Keratinocyte (primary cell): ENCODE measurements at regions not wholly inside any gene's neighbourhood (a gene's known extent, or its start where the extent isn't known, plus 50 kb on each side); places are given as distances from the start of the nearest gene placed in this dataset.

Experiments used
- DNase-seq: peaks from one replicate; pipeline ENCODE4 v3.0.0-alpha.2; 2011; ENCODE audit warnings: low read depth, missing footprints, low spot score
- FAIRE-seq: peaks from 2 replicates; lab custom pipeline; 2011; peaks lifted over from hg19 to GRCh38; lab: Jason Lieb, UNC
- H2AFZ ChIP-seq: 2 replicates; pipeline ENCODE4 v1.6.0; 2012; ENCODE audit warnings: low read length, control low read depth, inconsistent platforms; ENCODE audit not compliant: control insufficient read depth
- H3K27ac ChIP-seq: 2 replicates; pipeline ENCODE4 v1.5.1; 2011; ENCODE audit warnings: low read length; ENCODE audit not compliant: control insufficient read depth, insufficient read depth
- H3K27me3 ChIP-seq: 3 replicates; pipeline ENCODE4 v1.6.0; 2011; ENCODE audit warnings: low read length; ENCODE audit not compliant: control insufficient read depth, insufficient read depth; ENCODE audit errors: extremely low read depth
- H3K36me3 ChIP-seq, 2 experiments: 2 replicates in 1 of 2; 3 replicates in 1 of 2; pipeline ENCODE4 v1.5.1; 2011; ENCODE audit warnings: low read length in 2 of 2, mild to moderate bottlenecking in 1 of 2; ENCODE audit not compliant: control insufficient read depth in 2 of 2, insufficient read depth in 2 of 2; ENCODE audit errors: extremely low read depth in 1 of 2
- H3K4me1 ChIP-seq: 3 replicates; pipeline ENCODE4 v1.5.1; 2011; ENCODE audit warnings: low read length; ENCODE audit not compliant: control insufficient read depth, insufficient read depth; ENCODE audit errors: extremely low read depth
- H3K4me2 ChIP-seq: 3 replicates; pipeline ENCODE4 v1.6.0; 2011; ENCODE audit warnings: low read depth, low read length; ENCODE audit not compliant: control insufficient read depth, insufficient read depth; ENCODE audit errors: extremely low read depth
- H3K4me3 ChIP-seq, 3 experiments: fragments of 200-600 bp in 1 of 3; sonication (generic) in 1 of 3; 2 replicates in 2 of 3; 3 replicates in 1 of 3; pipeline ENCODE4 v1.5.1; 2011 to 2016; ENCODE audit warnings: low read length in 3 of 3, mild to moderate bottlenecking in 3 of 3, control low read depth in 2 of 3, inconsistent platforms in 1 of 3, low read depth in 1 of 3, mixed read lengths in 1 of 3, mixed run types in 1 of 3, moderate library complexity in 1 of 3; ENCODE audit not compliant: control insufficient read depth in 2 of 3, insufficient read depth in 2 of 3; ENCODE audit errors: extremely low read depth in 1 of 3
- H3K79me2 ChIP-seq: 2 replicates; pipeline ENCODE4 v1.6.0; 2012; ENCODE audit warnings: low read length; ENCODE audit not compliant: control insufficient read depth, insufficient read depth
- H3K9ac ChIP-seq: 3 replicates; pipeline ENCODE4 v1.6.0; 2011; ENCODE audit warnings: low read length; ENCODE audit not compliant: control insufficient read depth, insufficient read depth; ENCODE audit errors: extremely low read depth
- H3K9me1 ChIP-seq: 3 replicates; pipeline ENCODE4 v1.6.0; 2011; ENCODE audit warnings: low read length; ENCODE audit not compliant: control insufficient read depth, insufficient read depth; ENCODE audit errors: extremely low read depth
- H3K9me3 ChIP-seq: 2 replicates; pipeline ENCODE4 v1.5.1; 2012; ENCODE audit warnings: low read depth, low read length; ENCODE audit not compliant: control insufficient read depth
- H4K20me1 ChIP-seq: 3 replicates; pipeline ENCODE4 v1.6.0; 2011; ENCODE audit warnings: low read length; ENCODE audit not compliant: control insufficient read depth, insufficient read depth; ENCODE audit errors: extremely low read depth
- EZH2 ChIP-seq: IDR thresholded peaks from one replicate; pipeline ENCODE4 v1.6.1; 2012; ENCODE audit warnings: inconsistent platforms, mild to moderate bottlenecking, low read length, moderate library complexity
- dilution Hi-C: fragments of 300-500 bp; cut with MboI; formaldehyde crosslinking; loops from one replicate; pipeline ENCODE4 v1.7.0; 2020; ENCODE audit warnings: low sequenced_read_pairs; ENCODE audit not compliant: extremely low pct_ligation_motif_present
- TF ChIP-seq, protein P1 (sequence below), 3 experiments: IDR thresholded peaks in 1 of 3; conservative IDR thresholded peaks in 1 of 3; optimal IDR thresholded peaks in 1 of 3; 2 replicates in 2 of 3; 3 replicates in 1 of 3; pipeline versions ENCODE3 to v1.5.1; 2011; ENCODE audit warnings: low read length in 3 of 3, mild to moderate bottlenecking in 3 of 3, moderate library complexity in 2 of 3, control low read depth in 1 of 3, inconsistent platforms in 1 of 3; ENCODE audit not compliant: insufficient read depth in 2 of 3; ENCODE audit errors: extremely low read depth in 1 of 3

DNA sequence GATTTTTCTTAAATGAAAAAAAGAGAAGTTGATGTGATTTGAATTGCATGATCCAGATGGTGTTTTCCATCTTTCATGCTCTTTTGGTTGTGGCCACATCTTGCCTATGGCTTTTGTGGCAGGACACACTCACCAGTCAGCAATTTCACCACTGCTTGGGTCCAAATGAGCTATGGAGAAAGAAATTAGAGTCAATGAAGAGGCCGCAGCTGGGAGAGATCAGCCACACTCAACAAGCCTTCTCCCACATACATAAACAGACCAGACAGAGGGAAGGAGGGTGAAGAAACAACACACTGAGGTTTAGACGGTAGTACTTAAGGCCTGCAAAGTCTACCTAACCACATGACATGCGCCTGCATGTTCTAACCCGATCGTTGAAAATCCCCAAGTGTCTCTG, 110.7 kb upstream of the CDIN1 start:
- Histone ChIP-seq H3K27me3 (no peaks in the 10 kb centered on the region), H3K27ac (peak overlapping the region; percentile 57), H3K9ac (no peak overlapping the region), H3K36me3 (no peaks in the 10 kb centered on the region), H2AFZ (peak overlapping the region; percentile 80), H3K4me2 (peak overlapping the region; percentile 69), H3K4me1 (peaks cover 16% of the 10 kb centered on the region), H3K4me3 (peak overlapping the region in 1 of 3 experiments; percentile 34), H3K79me2 (no peaks in the 10 kb centered on the region), H3K9me1 (no peaks in the 10 kb centered on the region), H4K20me1 (no peaks in the 10 kb centered on the region), H3K9me3 (no peaks in the 10 kb centered on the region)
- no peak for TF ChIP-seq EZH2
- TF ChIP-seq, protein P1, sequence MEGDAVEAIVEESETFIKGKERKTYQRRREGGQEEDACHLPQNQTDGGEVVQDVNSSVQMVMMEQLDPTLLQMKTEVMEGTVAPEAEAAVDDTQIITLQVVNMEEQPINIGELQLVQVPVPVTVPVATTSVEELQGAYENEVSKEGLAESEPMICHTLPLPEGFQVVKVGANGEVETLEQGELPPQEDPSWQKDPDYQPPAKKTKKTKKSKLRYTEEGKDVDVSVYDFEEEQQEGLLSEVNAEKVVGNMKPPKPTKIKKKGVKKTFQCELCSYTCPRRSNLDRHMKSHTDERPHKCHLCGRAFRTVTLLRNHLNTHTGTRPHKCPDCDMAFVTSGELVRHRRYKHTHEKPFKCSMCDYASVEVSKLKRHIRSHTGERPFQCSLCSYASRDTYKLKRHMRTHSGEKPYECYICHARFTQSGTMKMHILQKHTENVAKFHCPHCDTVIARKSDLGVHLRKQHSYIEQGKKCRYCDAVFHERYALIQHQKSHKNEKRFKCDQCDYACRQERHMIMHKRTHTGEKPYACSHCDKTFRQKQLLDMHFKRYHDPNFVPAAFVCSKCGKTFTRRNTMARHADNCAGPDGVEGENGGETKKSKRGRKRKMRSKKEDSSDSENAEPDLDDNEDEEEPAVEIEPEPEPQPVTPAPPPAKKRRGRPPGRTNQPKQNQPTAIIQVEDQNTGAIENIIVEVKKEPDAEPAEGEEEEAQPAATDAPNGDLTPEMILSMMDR (optimal IDR thresholded peaks at IDR 0.05 in 1 of 3, IDR thresholded peaks at IDR 0.05 in 1 of 3, conservative IDR thresholded peaks at IDR 0.05 in 1 of 3; ENCODE audit: extremely low read depth in 1 of 3, insufficient read depth in 2 of 3, low read length in 3 of 3), result no peak
- peak; percentile 91 for FAIRE-seq
- dilution Hi-C loops, result no loop called here
- DNase-seq, result peak; percentile 60

DNA sequence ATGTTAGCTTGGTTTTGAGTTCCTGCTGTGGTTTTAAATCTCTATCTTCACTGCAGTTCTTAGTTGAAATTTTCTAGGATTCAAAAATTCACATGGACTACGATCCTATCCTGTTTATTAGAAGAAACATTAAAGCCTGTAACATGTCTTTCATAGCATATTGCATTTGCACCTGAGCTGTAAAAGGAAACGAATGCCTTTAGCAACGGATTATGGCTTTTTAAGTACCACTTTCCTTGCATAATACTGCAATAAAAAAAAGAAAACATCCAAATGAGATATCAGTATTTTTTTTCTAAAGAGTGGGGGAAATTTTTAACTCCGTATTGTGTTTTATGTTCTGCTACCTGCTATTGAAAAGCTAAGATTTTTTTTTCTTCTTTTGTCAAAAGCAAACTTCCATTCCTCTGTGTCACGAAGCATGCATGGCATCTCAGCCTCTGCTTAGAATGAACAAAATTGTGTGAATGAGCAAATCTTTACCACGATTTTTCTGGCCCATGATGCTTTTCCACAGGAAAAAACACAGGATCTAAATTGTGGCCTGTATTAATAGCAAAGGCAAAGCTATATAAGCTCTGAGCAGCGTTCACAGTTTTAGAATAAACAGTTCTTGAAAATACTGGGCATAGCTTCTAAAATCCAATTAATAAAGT, 110.0 kb upstream of the CDIN1 start:
- no peak for DNase-seq
- peaks cover 16% of the 10 kb centered on the region for H3K4me1 ChIP-seq
- TF ChIP-seq EZH2, result no peak
- TF ChIP-seq, protein P1 (optimal IDR thresholded peaks at IDR 0.05 in 1 of 3, IDR thresholded peaks at IDR 0.05 in 1 of 3, conservative IDR thresholded peaks at IDR 0.05 in 1 of 3; ENCODE audit: extremely low read depth in 1 of 3, insufficient read depth in 2 of 3, low read length in 3 of 3), result no peak
- H2AFZ ChIP-seq, result peak overlapping the region; percentile 80
- H3K4me3 ChIP-seq, result peak overlapping the region in 1 of 3 experiments; percentile 34
- H3K9ac ChIP-seq, result no peak overlapping the region
- dilution Hi-C loops, result no loop called here
- H3K27ac ChIP-seq, result peak overlapping the region; percentile 57
- H3K79me2 ChIP-seq, result no peaks in the 10 kb centered on the region
- peak overlapping the region; percentile 69 for H3K4me2 ChIP-seq
- peak; percentile 81 for FAIRE-seq
- no peaks in the 10 kb centered on the region for H3K36me3 ChIP-seq
- H3K9me1 ChIP-seq, result no peaks in the 10 kb centered on the region
- H3K27me3 ChIP-seq, result no peaks in the 10 kb centered on the region
- H3K9me3 ChIP-seq, result no peaks in the 10 kb centered on the region
- no peaks in the 10 kb centered on the region for H4K20me1 ChIP-seq
